ENCODE measurements at regions not wholly inside any gene's neighbourhood (a gene's known extent, or its start where the extent isn't known, plus 50 kb on each side); places are given as distances from the start of the nearest gene placed in this dataset.

GRCh38 chr18:38458698-38459097 is 893.1 kb upstream of the CELF4 start:
- no peak overlapping the region for H3K4me3 ChIP-seq (ENCODE audit: insufficient read depth, low read depth, low read length)
- no peaks in the 10 kb centered on the region for H3K36me3 Mint-ChIP-seq (ENCODE audit: low read depth, unreplicated experiment)
- no peaks in the 10 kb centered on the region for H3K9me3 ChIP-seq (ENCODE audit: insufficient read depth, low read depth, low read length)
- H3K27ac Mint-ChIP-seq (ENCODE audit: unreplicated experiment), result no peak overlapping the region
- H3K36me3 ChIP-seq (ENCODE audit: insufficient read depth, low read length), result no peaks in the 10 kb centered on the region
- no peak overlapping the region for H2AFZ ChIP-seq (ENCODE audit: low read depth, low read length)
- no peak for FAIRE-seq
- H3K27me3 Mint-ChIP-seq (ENCODE audit: low read depth, unreplicated experiment), result no peaks in the 10 kb centered on the region
- H3K27me3 ChIP-seq (ENCODE audit: insufficient read depth, low read length), result no peaks in the 10 kb centered on the region
- H3K4me1 Mint-ChIP-seq (ENCODE audit: low read depth, unreplicated experiment), result no peaks in the 10 kb centered on the region
- H4K20me1 ChIP-seq (ENCODE audit: insufficient read depth, low read length), result no peaks in the 10 kb centered on the region
- H3K27ac ChIP-seq (ENCODE audit: low read depth, low read length), result no peak overlapping the region
- H3K9me3 Mint-ChIP-seq (ENCODE audit: unreplicated experiment), result no peaks in the 10 kb centered on the region
- TF ChIP-seq CTCF (IDR thresholded peaks at IDR 0.05; ENCODE audit: insufficient read depth, low read depth, low read length), result no peak
- TF ChIP-seq EZH2 (IDR thresholded peaks at IDR 0.05; ENCODE audit: insufficient read depth, low read length), result no peak
- H3K4me1 ChIP-seq (ENCODE audit: insufficient read depth, low read length), result no peaks in the 10 kb centered on the region
- DNase-seq (ENCODE audit: low read depth), result no peak
- H3K4me3 Mint-ChIP-seq (ENCODE audit: unreplicated experiment), result no peak overlapping the region
- no peak overlapping the region for H3K9ac ChIP-seq (ENCODE audit: low read length)
- H3K4me2 ChIP-seq (ENCODE audit: low read length), result no peak overlapping the region
- H3K79me2 ChIP-seq (ENCODE audit: insufficient read depth, low read length), result no peaks in the 10 kb centered on the region

- Histone ChIP-seq H3K27me3 (ENCODE audit: insufficient read depth, low read length) (no peaks in the 10 kb centered on the region), H4K20me1 (ENCODE audit: insufficient read depth, low read length) (no peaks in the 10 kb centered on the region), H2AFZ (ENCODE audit: low read depth, low read length) (no peak overlapping the region), H3K36me3 (ENCODE audit: insufficient read depth, low read length) (no peaks in the 10 kb centered on the region), H3K79me2 (ENCODE audit: insufficient read depth, low read length) (no peaks in the 10 kb centered on the region), H3K9me3 (ENCODE audit: insufficient read depth, low read depth, low read length) (no peaks in the 10 kb centered on the region), H3K27ac (ENCODE audit: low read depth, low read length) (no peak overlapping the region), H3K4me2 (ENCODE audit: low read length) (no peak overlapping the region), H3K4me3 (ENCODE audit: insufficient read depth, low read depth, low read length) (no peak overlapping the region), H3K9ac (ENCODE audit: low read length) (no peak overlapping the region), H3K4me1 (ENCODE audit: insufficient read depth, low read length) (no peaks in the 10 kb centered on the region)
- peaks cover under 1% of the 10 kb centered on the region for H3K4me1 Mint-ChIP-seq (ENCODE audit: low read depth, unreplicated experiment)
- no peaks in the 10 kb centered on the region for H3K27me3 Mint-ChIP-seq (ENCODE audit: low read depth, unreplicated experiment)
- H3K4me3 Mint-ChIP-seq (ENCODE audit: unreplicated experiment), result no peak overlapping the region
- no peaks in the 10 kb centered on the region for H3K36me3 Mint-ChIP-seq (ENCODE audit: low read depth, unreplicated experiment)
- DNase-seq (ENCODE audit: low read depth) (no peak), FAIRE-seq (no peak)
- TF ChIP-seq EZH2 (IDR thresholded peaks at IDR 0.05; ENCODE audit: insufficient read depth, low read length) (no peak), CTCF (IDR thresholded peaks at IDR 0.05; ENCODE audit: insufficient read depth, low read depth, low read length) (no peak)
- no peaks in the 10 kb centered on the region for H3K9me3 Mint-ChIP-seq (ENCODE audit: unreplicated experiment)
- H3K27ac Mint-ChIP-seq (ENCODE audit: unreplicated experiment), result no peak overlapping the region
These were observed 890.7 kb upstream of the CELF4 start for GRCh38 chr18:38456253-38456652.

- no peak overlapping the region for H3K4me3 Mint-ChIP-seq (ENCODE audit: unreplicated experiment)
- no peak overlapping the region for H3K4me3 ChIP-seq (ENCODE audit: insufficient read depth, low read depth, low read length)
These were observed 889.3 kb upstream of the CELF4 start for GRCh38 chr18:38454764-38455469.

More at GRCh38 chr18:38454764-38455469, 889.3 kb upstream of the CELF4 start:
- no peaks in the 10 kb centered on the region for H3K9me3 Mint-ChIP-seq (ENCODE audit: unreplicated experiment)
- peaks cover 12% of the 10 kb centered on the region for H3K4me1 Mint-ChIP-seq (ENCODE audit: low read depth, unreplicated experiment)
- H3K27me3 ChIP-seq (ENCODE audit: insufficient read depth, low read length), result no peaks in the 10 kb centered on the region
- H3K9ac ChIP-seq (ENCODE audit: low read length), result no peak overlapping the region
- no peak overlapping the region for H2AFZ ChIP-seq (ENCODE audit: low read depth, low read length)
- FAIRE-seq (no peak), DNase-seq (ENCODE audit: low read depth) (no peak)
- H3K27me3 Mint-ChIP-seq (ENCODE audit: low read depth, unreplicated experiment), result no peaks in the 10 kb centered on the region
- no peak overlapping the region for H3K27ac ChIP-seq (ENCODE audit: low read depth, low read length)
- no peaks in the 10 kb centered on the region for H4K20me1 ChIP-seq (ENCODE audit: insufficient read depth, low read length)
- no peaks in the 10 kb centered on the region for H3K36me3 Mint-ChIP-seq (ENCODE audit: low read depth, unreplicated experiment)
- no peaks in the 10 kb centered on the region for H3K36me3 ChIP-seq (ENCODE audit: insufficient read depth, low read length)
- H3K4me1 ChIP-seq (ENCODE audit: insufficient read depth, low read length), result no peaks in the 10 kb centered on the region
- no peaks in the 10 kb centered on the region for H3K9me3 ChIP-seq (ENCODE audit: insufficient read depth, low read depth, low read length)
- H3K4me2 ChIP-seq (ENCODE audit: low read length), result no peak overlapping the region
- H3K79me2 ChIP-seq (ENCODE audit: insufficient read depth, low read length), result no peaks in the 10 kb centered on the region
- H3K27ac Mint-ChIP-seq (ENCODE audit: unreplicated experiment), result no peak overlapping the region
- TF ChIP-seq CTCF (IDR thresholded peaks at IDR 0.05; ENCODE audit: insufficient read depth, low read depth, low read length) (no peak), EZH2 (IDR thresholded peaks at IDR 0.05; ENCODE audit: insufficient read depth, low read length) (no peak)
